Tibial artery (tissue), 4 donors: ENCODE measurements at regions not wholly inside any gene's neighbourhood (a gene's known extent, or its start where the extent isn't known, plus 50 kb on each side); places are given as distances from the start of the nearest gene placed in this dataset.

Source experiments
- DNase-seq, 2 donors: peaks; one replicate each; pipeline ENCODE4 v3.0.0-alpha.2; 2019
- H3K27ac ChIP-seq, 2 donors: fragments of 200-600 bp; sonication (generic) in 1 of 2; 1 replicate in 1 of 2; 2 replicates in 1 of 2; pipeline ENCODE4 v1.5.1; 2018 to 2019; ENCODE audit warnings: mild to moderate bottlenecking in 1 of 2
- H3K27me3 ChIP-seq, 2 donors: fragments of 200-600 bp; sonication (generic) in 1 of 2; one replicate each; pipeline versions ENCODE4 v1.5.1 to v1.6.0; 2016 to 2019
- H3K36me3 ChIP-seq, 3 donors: fragments of 200-600 bp; sonication (generic) in 2 of 3; one replicate each; pipeline ENCODE4 v1.5.1; 2016 to 2019; ENCODE audit warnings: mild to moderate bottlenecking in 2 of 3
- H3K4me1 ChIP-seq, 4 donors: fragments of 200-600 bp; sonication (generic) in 2 of 4; 1 replicate in 3 of 4; 2 replicates in 1 of 4; pipeline ENCODE4 v1.5.1; 2016 to 2019
- H3K4me3 ChIP-seq, 2 donors: fragments of 200-600 bp; sonication (generic) in 1 of 2; 1 replicate in 1 of 2; 2 replicates in 1 of 2; pipeline ENCODE4 v1.5.1; 2018 to 2019; ENCODE audit warnings: mild to moderate bottlenecking in 2 of 2
- H3K9me3 ChIP-seq, 3 donors: fragments of 200-600 bp; sonication (generic) in 1 of 3; one replicate each; pipeline ENCODE4 v1.5.1; 2016 to 2019
- intact Hi-C: fragments of 100-400 bp; cut with DNase I; formaldehyde crosslinking; loops from one replicate; pipeline ENCODE4 v1.15.0; 2023; ENCODE audit warnings: low total_unique reads
- TF ChIP-seq, protein P1 (sequence below), 2 experiments: fragments of 200-600 bp in 1 of 2; fragments of 450-650 bp in 1 of 2; IDR thresholded peaks; one replicate each; pipeline ENCODE4 v1.5.1; 2017 to 2019; ENCODE audit warnings: antibody characterized with exemption in 2 of 2, mild to moderate bottlenecking in 1 of 2, moderate library complexity in 1 of 2

DNA sequence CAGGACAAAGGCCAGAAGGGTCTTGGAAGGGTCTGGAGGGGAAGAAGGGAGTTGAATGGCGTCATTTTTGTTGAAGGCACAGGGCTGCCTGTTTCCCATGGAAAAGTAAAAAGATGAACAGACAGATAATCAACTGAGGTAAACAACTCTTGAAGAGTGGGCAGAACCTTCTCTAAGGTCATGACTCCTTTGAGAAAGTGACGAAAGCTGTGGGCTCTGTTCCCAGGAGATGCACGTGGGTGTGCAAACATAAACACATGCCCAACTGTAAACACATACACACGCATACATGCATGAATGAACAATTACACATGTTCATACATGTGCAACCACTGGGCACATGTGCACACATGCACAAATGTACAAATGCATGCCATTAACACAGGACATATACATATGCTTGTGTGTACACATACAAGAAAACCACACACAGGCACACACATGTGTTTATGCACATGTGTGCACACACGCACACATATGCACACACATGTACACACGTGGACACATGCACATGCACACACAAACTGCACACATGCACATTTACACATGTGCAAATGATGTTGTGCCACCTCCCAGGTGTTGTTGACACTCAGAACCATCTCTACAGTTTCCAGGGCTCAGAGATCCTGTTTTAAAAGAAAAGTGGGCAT, 143.3 kb downstream of the GADD45G start:
- no peaks in the 10 kb centered on the region for H3K36me3 ChIP-seq
- H3K4me3 ChIP-seq: no peak overlapping the region
- TF ChIP-seq, protein P1, sequence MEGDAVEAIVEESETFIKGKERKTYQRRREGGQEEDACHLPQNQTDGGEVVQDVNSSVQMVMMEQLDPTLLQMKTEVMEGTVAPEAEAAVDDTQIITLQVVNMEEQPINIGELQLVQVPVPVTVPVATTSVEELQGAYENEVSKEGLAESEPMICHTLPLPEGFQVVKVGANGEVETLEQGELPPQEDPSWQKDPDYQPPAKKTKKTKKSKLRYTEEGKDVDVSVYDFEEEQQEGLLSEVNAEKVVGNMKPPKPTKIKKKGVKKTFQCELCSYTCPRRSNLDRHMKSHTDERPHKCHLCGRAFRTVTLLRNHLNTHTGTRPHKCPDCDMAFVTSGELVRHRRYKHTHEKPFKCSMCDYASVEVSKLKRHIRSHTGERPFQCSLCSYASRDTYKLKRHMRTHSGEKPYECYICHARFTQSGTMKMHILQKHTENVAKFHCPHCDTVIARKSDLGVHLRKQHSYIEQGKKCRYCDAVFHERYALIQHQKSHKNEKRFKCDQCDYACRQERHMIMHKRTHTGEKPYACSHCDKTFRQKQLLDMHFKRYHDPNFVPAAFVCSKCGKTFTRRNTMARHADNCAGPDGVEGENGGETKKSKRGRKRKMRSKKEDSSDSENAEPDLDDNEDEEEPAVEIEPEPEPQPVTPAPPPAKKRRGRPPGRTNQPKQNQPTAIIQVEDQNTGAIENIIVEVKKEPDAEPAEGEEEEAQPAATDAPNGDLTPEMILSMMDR (IDR thresholded peaks at IDR 0.05): no peak
- peaks cover 0 to 5% of the 10 kb centered on the region in 2 donors for H3K27me3 ChIP-seq
- no peaks in the 10 kb centered on the region for H3K9me3 ChIP-seq
- intact Hi-C loops: no loop called here
- H3K4me1 ChIP-seq: peaks cover 0 to 6% (median 0%) of the 10 kb centered on the region in 4 donors
- no peak for DNase-seq
- H3K27ac ChIP-seq: no peak overlapping the region

DNA sequence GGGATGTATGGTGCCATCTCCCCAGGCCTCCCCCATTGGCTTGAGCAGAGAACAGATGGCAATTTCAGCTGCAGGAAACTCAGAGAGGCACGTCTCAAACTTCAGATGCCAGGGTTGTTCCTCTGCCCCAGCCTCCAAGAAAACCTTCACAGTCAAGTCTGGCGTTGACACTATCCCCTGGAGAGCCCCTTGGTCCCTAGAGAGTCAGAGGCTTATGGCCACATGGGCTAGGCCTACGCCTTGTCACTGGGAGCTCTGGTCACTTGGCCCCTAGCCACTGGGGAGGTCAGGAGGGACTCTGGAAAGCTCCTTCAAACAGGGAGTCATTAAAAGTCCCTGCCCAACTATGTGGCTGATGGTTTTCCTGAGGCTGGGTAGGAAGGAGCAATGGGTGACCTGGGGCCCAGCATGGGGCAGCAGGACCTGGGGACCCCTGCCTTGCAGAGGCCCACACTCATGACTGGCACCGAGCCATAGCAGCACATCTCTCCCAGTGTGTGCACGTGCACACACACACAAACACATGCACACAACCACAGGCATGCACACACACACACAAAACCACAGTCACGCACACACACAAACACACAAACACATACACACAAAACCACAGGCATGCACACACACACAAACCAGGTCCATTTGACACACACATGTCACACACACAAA, 144.2 kb downstream of the GADD45G start:
- peaks cover 0 to 5% of the 10 kb centered on the region in 2 donors for H3K27me3 ChIP-seq
- DNase-seq: no peak
- peaks cover 0 to 6% (median 0%) of the 10 kb centered on the region in 4 donors for H3K4me1 ChIP-seq
- intact Hi-C loops: no loop called here
- no peak overlapping the region for H3K4me3 ChIP-seq
- H3K9me3 ChIP-seq: no peaks in the 10 kb centered on the region
- H3K36me3 ChIP-seq: no peaks in the 10 kb centered on the region
- no peak overlapping the region for H3K27ac ChIP-seq
- TF ChIP-seq, protein P1 (IDR thresholded peaks at IDR 0.05): no peak

DNA sequence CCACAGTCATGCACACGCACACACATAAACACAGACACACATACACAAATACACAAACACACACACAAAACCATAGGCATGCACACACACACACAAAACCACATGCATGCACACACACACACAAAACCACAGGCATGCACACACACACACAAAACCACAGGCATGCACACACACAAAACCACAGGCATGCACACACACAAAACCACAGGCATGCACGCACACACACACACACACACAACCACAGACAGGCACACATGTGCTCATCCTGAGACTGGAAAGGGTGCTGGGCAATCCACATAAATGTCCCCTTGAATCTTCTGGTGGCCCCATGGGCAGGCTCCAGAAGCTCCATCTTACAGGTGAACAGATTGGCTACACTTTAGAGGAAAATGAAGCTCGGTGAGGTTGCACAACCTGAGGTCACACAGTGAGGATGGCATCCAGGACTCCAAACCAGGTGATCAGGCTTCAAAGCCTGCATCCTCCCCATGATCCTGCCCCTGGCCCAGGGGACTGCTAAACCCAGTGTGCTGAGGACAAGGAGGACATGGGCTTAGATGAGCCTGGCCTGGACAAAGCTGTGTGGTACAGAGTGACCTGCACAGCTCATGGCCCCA, 144.8 kb downstream of the GADD45G start:
- H3K36me3 ChIP-seq: no peaks in the 10 kb centered on the region
- TF ChIP-seq, protein P1 (IDR thresholded peaks at IDR 0.05): no peak
- intact Hi-C loops: no loop called here
- no peaks in the 10 kb centered on the region for H3K9me3 ChIP-seq
- no peak overlapping the region for H3K27ac ChIP-seq
- H3K27me3 ChIP-seq: peaks cover 0 to 5% of the 10 kb centered on the region in 2 donors
- H3K4me3 ChIP-seq: no peak overlapping the region
- H3K4me1 ChIP-seq: peaks cover 0 to 6% (median 0%) of the 10 kb centered on the region in 4 donors
- DNase-seq: no peak

- Histone ChIP-seq H3K4me3 (no peak overlapping the region), H3K27me3 (peaks cover 0 to 5% of the 10 kb centered on the region in 2 donors), H3K27ac (no peak overlapping the region), H3K4me1 (peaks cover 0 to 6% (median 0%) of the 10 kb centered on the region in 4 donors), H3K36me3 (no peaks in the 10 kb centered on the region), H3K9me3 (no peaks in the 10 kb centered on the region)
- intact Hi-C loops: no loop called here
- DNase-seq: no peak
- TF ChIP-seq, protein P1 (IDR thresholded peaks at IDR 0.05): no peak
Measured at GRCh38 chr9:89750117-89750791, 145.4 kb downstream of the GADD45G start.

- DNase-seq: no peak
- H3K9me3 ChIP-seq: no peaks in the 10 kb centered on the region
- peaks cover 0 to 6% (median under 1%) of the 10 kb centered on the region in 4 donors for H3K4me1 ChIP-seq
- TF ChIP-seq, protein P1 (IDR thresholded peaks at IDR 0.05): no peak
- H3K27ac ChIP-seq: no peak overlapping the region
- no peak overlapping the region for H3K4me3 ChIP-seq
- H3K36me3 ChIP-seq: no peaks in the 10 kb centered on the region
- intact Hi-C loops: no loop called here
- no peaks in the 10 kb centered on the region for H3K27me3 ChIP-seq
Measured at GRCh38 chr9:89751079-89751825, 146.4 kb downstream of the GADD45G start.
